ENCODE measurements at regions not wholly inside any gene's neighbourhood (a gene's known extent, or its start where the extent isn't known, plus 50 kb on each side); places are given as distances from the start of the nearest gene placed in this dataset.

- H3K9me3 ChIP-seq (ENCODE audit: control insufficient read depth, insufficient read depth, low read depth, low read length), result no peaks in the 10 kb centered on the region
- H3K36me3 ChIP-seq (ENCODE audit: control insufficient read depth in 2 of 2, insufficient read depth in 1 of 2, low read length in 2 of 2), result no peaks in the 10 kb centered on the region
- TF ChIP-seq INSM2 (tag by site-specific recombination; IDR thresholded peaks at IDR 0.05) (no peak), REST (tag by site-specific recombination; IDR thresholded peaks at IDR 0.05) (no peak), ZNF175 (tag by site-specific recombination; IDR thresholded peaks at IDR 0.05) (no peak), ZBTB8A (tag by site-specific recombination; IDR thresholded peaks at IDR 0.05) (no peak), HIC1 (tag by site-specific recombination; IDR thresholded peaks at IDR 0.05) (no peak), ZNF394 (tag by site-specific recombination; IDR thresholded peaks at IDR 0.05; ENCODE audit: borderline replicate concordance) (no peak), ZNF19 (tag by site-specific recombination; IDR thresholded peaks at IDR 0.05; ENCODE audit: low read depth) (no peak)
- POLR2A ChIA-PET, result no interaction called here
- CTCF ChIA-PET, result interaction anchor here (0.6 kb wide), 1 partner anchor 46 kb away, joined by 3 read pairs; no protein-coding TSS in a partner anchor
- no peak overlapping the region for H3K4me3 ChIP-seq (ENCODE audit: low read depth, low read length)
- no peak overlapping the region for H3K27ac ChIP-seq (ENCODE audit: extremely low read depth, low read depth, low read length)
- H3K4me1 ChIP-seq (ENCODE audit: control insufficient read depth, insufficient read depth, low read length), result no peaks in the 10 kb centered on the region
Measured at GRCh38 chr18:28801876-28802275, 624.9 kb upstream of the CDH2 start.

- TF ChIP-seq ZNF292 (tag by site-specific recombination; IDR thresholded peaks at IDR 0.05; ENCODE audit: borderline replicate concordance, low read depth) (no peak), ZNF473 (tag by site-specific recombination; IDR thresholded peaks at IDR 0.05) (no peak), PRDM4 (tag by site-specific recombination; IDR thresholded peaks at IDR 0.05) (no peak), ZNF362 (tag by site-specific recombination; IDR thresholded peaks at IDR 0.05) (no peak), ZNF146 (tag by site-specific recombination; IDR thresholded peaks at IDR 0.05) (no peak), ZNF175 (tag by site-specific recombination; IDR thresholded peaks at IDR 0.05) (no peak), ZNF23 (tag by site-specific recombination; IDR thresholded peaks at IDR 0.05; ENCODE audit: borderline replicate concordance) (no peak), ZNF280C (tag by site-specific recombination; IDR thresholded peaks at IDR 0.05) (no peak), ZNF837 (tag by site-specific recombination; IDR thresholded peaks at IDR 0.05) (no peak), KLF10 (tag by site-specific recombination; IDR thresholded peaks at IDR 0.05) (no peak), ZNF174 (tag by site-specific recombination; IDR thresholded peaks at IDR 0.05) (no peak), ZNF10 (tag by site-specific recombination; IDR thresholded peaks at IDR 0.05) (no peak)
- CTCF ChIA-PET, result interaction anchor here (0.5 to 2.0 kb wide), 2 partner anchors 10 to 600 kb away, joined by 4 to 5 read pairs; no protein-coding TSS in a partner anchor
- Histone ChIP-seq H3K27ac (ENCODE audit: extremely low read depth, low read depth, low read length) (no peak overlapping the region), H3K9me3 (ENCODE audit: control insufficient read depth, insufficient read depth, low read depth, low read length) (no peaks in the 10 kb centered on the region), H3K4me3 (ENCODE audit: low read depth, low read length) (no peak overlapping the region), H3K36me3 (ENCODE audit: control insufficient read depth in 2 of 2, insufficient read depth in 1 of 2, low read length in 2 of 2) (no peaks in the 10 kb centered on the region), H3K4me1 (ENCODE audit: control insufficient read depth, insufficient read depth, low read length) (no peaks in the 10 kb centered on the region)
- POLR2A ChIA-PET, result no interaction called here
Measured at GRCh38 chr18:28794459-28795245, 617.7 kb upstream of the CDH2 start.
